Activated CD8-positive, alpha-beta T cell treated with anti-CD3 and anti-CD28 coated beads for 36 hours (primary cell): ENCODE measurements at regions not wholly inside any gene's neighbourhood (a gene's known extent, or its start where the extent isn't known, plus 50 kb on each side); places are given as distances from the start of the nearest gene placed in this dataset.

Source experiments
- ATAC-seq: fragments of 200-7000 bp; cut with Tn5 transposase; one replicate; pipeline ENCODE4 v1.10.0; 2021; ENCODE audit warnings: mild to moderate bottlenecking, moderate library complexity
- CTCF ChIA-PET: fragments of 350-600 bp; sonication (Branson Sonifier 250); formaldehyde crosslinking; loops from one replicate; lab custom pipeline; 2021; ENCODE audit warnings: antibody characterized with exemption; lab: Charles Lee
- POLR2A ChIA-PET: fragments of 350-600 bp; sonication (Branson Sonifier 250); formaldehyde crosslinking; loops from one replicate; lab custom pipeline; 2021; ENCODE audit warnings: antibody characterized with exemption; lab: Charles Lee
- DNase-seq: peaks from one replicate; pipeline ENCODE4 v3.0.0-alpha.2; 2020
- H3K27ac Mint-ChIP-seq: one replicate; pipeline ENCODE4 v1.8.0; 2021; ENCODE audit warnings: mild to moderate bottlenecking, mixed read lengths
- H3K27me3 Mint-ChIP-seq: one replicate; pipeline ENCODE4 v1.8.0; 2021; ENCODE audit warnings: mixed read lengths
- H3K36me3 Mint-ChIP-seq: one replicate; pipeline ENCODE4 v1.8.0; 2021; ENCODE audit warnings: low read depth, mixed read lengths
- H3K4me1 Mint-ChIP-seq: one replicate; pipeline ENCODE4 v1.8.0; 2021; ENCODE audit warnings: low read depth, mixed read lengths
- H3K4me3 Mint-ChIP-seq: one replicate; pipeline ENCODE4 v1.8.0; 2021; ENCODE audit warnings: mild to moderate bottlenecking, moderate library complexity, mixed read lengths
- H3K9me3 Mint-ChIP-seq: one replicate; pipeline ENCODE4 v1.8.0; 2021; ENCODE audit warnings: mixed read lengths
- intact Hi-C: fragments of 100-400 bp; cut with micrococcal nuclease; formaldehyde crosslinking; loops from one replicate; pipeline ENCODE4 v1.10.0; 2022
- TF ChIP-seq, protein P1 (sequence below): fragments of 200-600 bp; IDR thresholded peaks from one replicate; pipeline ENCODE4 v1.8.0; 2022; ENCODE audit warnings: antibody characterized with exemption, mild to moderate bottlenecking

DNA sequence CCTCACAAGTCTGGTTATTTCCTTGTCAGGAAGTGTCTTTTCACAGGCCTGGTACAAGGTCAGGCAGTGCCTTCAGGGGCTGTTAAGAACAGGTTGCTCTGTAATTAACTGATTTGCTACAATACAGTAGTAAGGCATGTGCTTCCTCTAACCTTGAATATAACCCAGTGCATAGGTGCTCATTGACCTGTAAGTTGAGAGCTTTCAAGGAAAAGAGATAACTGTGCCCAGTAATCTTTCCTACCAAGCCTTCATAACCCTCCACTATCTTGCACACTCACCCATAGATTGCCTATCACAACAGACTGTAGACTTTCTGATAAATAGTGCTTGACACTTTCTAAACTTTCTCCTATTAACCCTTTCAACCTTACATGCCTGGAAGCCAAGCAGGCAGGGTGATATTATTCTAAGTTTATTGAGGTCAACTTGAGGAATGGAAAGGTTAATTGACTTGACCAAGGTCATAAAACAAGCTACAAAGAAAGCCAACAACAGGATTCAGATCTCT, 148.1 kb downstream of the PPARGC1A start:
- DNase-seq: no peak
- ChIA-PET CTCF (no interaction called here), POLR2A (no interaction called here)
- H3K4me1 Mint-ChIP-seq: no peaks in the 10 kb centered on the region
- H3K27me3 Mint-ChIP-seq: no peaks in the 10 kb centered on the region
- TF ChIP-seq, protein P1, sequence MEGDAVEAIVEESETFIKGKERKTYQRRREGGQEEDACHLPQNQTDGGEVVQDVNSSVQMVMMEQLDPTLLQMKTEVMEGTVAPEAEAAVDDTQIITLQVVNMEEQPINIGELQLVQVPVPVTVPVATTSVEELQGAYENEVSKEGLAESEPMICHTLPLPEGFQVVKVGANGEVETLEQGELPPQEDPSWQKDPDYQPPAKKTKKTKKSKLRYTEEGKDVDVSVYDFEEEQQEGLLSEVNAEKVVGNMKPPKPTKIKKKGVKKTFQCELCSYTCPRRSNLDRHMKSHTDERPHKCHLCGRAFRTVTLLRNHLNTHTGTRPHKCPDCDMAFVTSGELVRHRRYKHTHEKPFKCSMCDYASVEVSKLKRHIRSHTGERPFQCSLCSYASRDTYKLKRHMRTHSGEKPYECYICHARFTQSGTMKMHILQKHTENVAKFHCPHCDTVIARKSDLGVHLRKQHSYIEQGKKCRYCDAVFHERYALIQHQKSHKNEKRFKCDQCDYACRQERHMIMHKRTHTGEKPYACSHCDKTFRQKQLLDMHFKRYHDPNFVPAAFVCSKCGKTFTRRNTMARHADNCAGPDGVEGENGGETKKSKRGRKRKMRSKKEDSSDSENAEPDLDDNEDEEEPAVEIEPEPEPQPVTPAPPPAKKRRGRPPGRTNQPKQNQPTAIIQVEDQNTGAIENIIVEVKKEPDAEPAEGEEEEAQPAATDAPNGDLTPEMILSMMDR: no peak
- H3K36me3 Mint-ChIP-seq: no peaks in the 10 kb centered on the region
- H3K27ac Mint-ChIP-seq: no peak overlapping the region
- H3K4me3 Mint-ChIP-seq: no peak overlapping the region
- H3K9me3 Mint-ChIP-seq: no peaks in the 10 kb centered on the region
- ATAC-seq: no peak
- intact Hi-C loops: no loop called here

- POLR2A ChIA-PET: no interaction called here
- CTCF ChIA-PET: no interaction called here
- Mint-ChIP-seq H3K4me3 (no peak overlapping the region), H3K9me3 (no peaks in the 10 kb centered on the region), H3K36me3 (no peaks in the 10 kb centered on the region), H3K27ac (no peak overlapping the region), H3K4me1 (no peaks in the 10 kb centered on the region), H3K27me3 (no peaks in the 10 kb centered on the region)
- intact Hi-C loops: no loop called here
- DNase-seq (no peak), ATAC-seq (no peak)
- TF ChIP-seq, protein P1: no peak
Measured at GRCh38 chr4:23737571-23737970, 152.3 kb downstream of the PPARGC1A start.

GRCh38 chr4:23736466-23736865, 153.4 kb downstream of the PPARGC1A start:
- intact Hi-C loops: no loop called here
- CTCF ChIA-PET: no interaction called here
- TF ChIP-seq, protein P1: no peak
- Mint-ChIP-seq H3K9me3 (no peaks in the 10 kb centered on the region), H3K4me3 (no peak overlapping the region), H3K36me3 (no peaks in the 10 kb centered on the region), H3K4me1 (no peaks in the 10 kb centered on the region), H3K27me3 (no peaks in the 10 kb centered on the region), H3K27ac (no peak overlapping the region)
- POLR2A ChIA-PET: no interaction called here
- ATAC-seq (no peak), DNase-seq (no peak)

DNA sequence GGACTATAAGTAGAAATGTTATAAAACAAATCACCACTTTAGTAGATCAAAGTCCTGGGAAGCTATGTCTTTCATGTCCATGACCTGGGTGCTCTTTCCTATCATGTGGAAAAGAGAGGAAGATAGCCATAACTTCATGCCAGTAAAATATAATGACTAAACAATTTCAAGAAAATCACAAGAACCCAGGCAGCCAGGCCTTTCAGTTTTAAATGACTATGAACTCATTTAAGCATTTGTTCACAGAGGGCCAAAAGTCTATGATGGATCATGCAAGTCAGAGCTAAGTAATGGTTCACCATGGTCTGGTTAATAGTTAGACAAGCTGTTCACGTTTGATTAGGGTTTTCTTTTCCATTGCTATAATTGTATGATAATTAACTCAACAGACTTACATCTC, 155.8 kb downstream of the PPARGC1A start:
- H3K4me1 Mint-ChIP-seq: no peaks in the 10 kb centered on the region
- ChIA-PET CTCF (no interaction called here), POLR2A (no interaction called here)
- no peaks in the 10 kb centered on the region for H3K27me3 Mint-ChIP-seq
- no peaks in the 10 kb centered on the region for H3K9me3 Mint-ChIP-seq
- no peak overlapping the region for H3K4me3 Mint-ChIP-seq
- intact Hi-C loops: no loop called here
- ATAC-seq (no peak), DNase-seq (no peak)
- no peaks in the 10 kb centered on the region for H3K36me3 Mint-ChIP-seq
- no peak overlapping the region for H3K27ac Mint-ChIP-seq
- TF ChIP-seq, protein P1: no peak

- TF ChIP-seq, protein P1: no peak
- Mint-ChIP-seq H3K4me3 (no peak overlapping the region), H3K9me3 (no peaks in the 10 kb centered on the region), H3K36me3 (no peaks in the 10 kb centered on the region), H3K4me1 (no peaks in the 10 kb centered on the region), H3K27me3 (no peaks in the 10 kb centered on the region), H3K27ac (no peak overlapping the region)
- intact Hi-C loops: no loop called here
- ATAC-seq: no peak
- no peak for DNase-seq
- ChIA-PET POLR2A (no interaction called here), CTCF (no interaction called here)
Measured at GRCh38 chr4:23733476-23733875, 156.4 kb downstream of the PPARGC1A start.
